HG02571 (cell line): ENCODE measurements at regions not wholly inside any gene's neighbourhood (a gene's known extent, or its start where the extent isn't known, plus 50 kb on each side); places are given as distances from the start of the nearest gene placed in this dataset.

Experiments
- ATAC-seq: cut with Tn5 transposase; IDR thresholded peaks from one replicate; pipeline ENCODE4 v1.9.1; 2021; ENCODE audit warnings: mild to moderate bottlenecking, moderate library complexity; ENCODE audit not compliant: unreplicated experiment

- ATAC-seq = no peak
Observed at GRCh38 chr5:89942171-89942570, 467.4 kb downstream of the CETN3 start.

- ATAC-seq = no peak
Observed at GRCh38 chr5:89936576-89936975, 473.0 kb downstream of the CETN3 start.

GRCh38 chr5:89934069-89934468 is 475.5 kb downstream of the CETN3 start:
- ATAC-seq = no peak

- no peak for ATAC-seq
Observed at GRCh38 chr5:89932771-89933181, 476.8 kb downstream of the CETN3 start.

- peak; percentile 80 for ATAC-seq
Observed at GRCh38 chr5:89930591-89931392, 478.8 kb downstream of the CETN3 start.

GRCh38 chr5:89929834-89930233 is 479.7 kb downstream of the CETN3 start:
- ATAC-seq = no peak

- ATAC-seq = no peak
Observed at GRCh38 chr5:89929173-89929572, 480.4 kb downstream of the CETN3 start.

- ATAC-seq = no peak
Observed at GRCh38 chr5:89922161-89922560, 487.4 kb downstream of the CETN3 start.

- ATAC-seq = no peak
Observed at GRCh38 chr5:89917112-89917511, 492.4 kb downstream of the CETN3 start.

- ATAC-seq = no peak
Observed at GRCh38 chr5:89916131-89916530, 493.4 kb downstream of the CETN3 start.

GRCh38 chr5:89908876-89909275 is 500.7 kb downstream of the CETN3 start:
- ATAC-seq = no peak

- no peak for ATAC-seq
Observed at GRCh38 chr5:89904442-89904841, 505.1 kb downstream of the CETN3 start.

- no peak for ATAC-seq
Observed at GRCh38 chr5:89901983-89902382, 507.6 kb downstream of the CETN3 start.

GRCh38 chr5:89901346-89901745 is 508.2 kb downstream of the CETN3 start:
- ATAC-seq = no peak

- ATAC-seq = no peak
Observed at GRCh38 chr5:89900346-89900745, 509.2 kb downstream of the CETN3 start.

- ATAC-seq = no peak
Observed at GRCh38 chr5:89899559-89899958, 510.0 kb downstream of the CETN3 start.

- ATAC-seq = no peak
Observed at GRCh38 chr5:89893546-89893945, 516.0 kb downstream of the CETN3 start.

GRCh38 chr5:89885670-89886069 is 523.9 kb downstream of the CETN3 start:
- no peak for ATAC-seq

- no peak for ATAC-seq
Observed at GRCh38 chr5:89883967-89884366, 525.6 kb downstream of the CETN3 start.

GRCh38 chr5:89878140-89879132 is 531.1 kb downstream of the CETN3 start:
- no peak for ATAC-seq

GRCh38 chr5:89871906-89872305 is 537.6 kb downstream of the CETN3 start:
- no peak for ATAC-seq

GRCh38 chr5:89869346-89869745 is 540.2 kb downstream of the CETN3 start:
- no peak for ATAC-seq
